GM12873 (cell line): ENCODE measurements at regions not wholly inside any gene's neighbourhood (a gene's known extent, or its start where the extent isn't known, plus 50 kb on each side); places are given as distances from the start of the nearest gene placed in this dataset.

Source experiments
- CTCF ChIP-seq: IDR thresholded peaks from 2 replicates; pipeline ENCODE4 v1.5.1; 2012; ENCODE audit warnings: low read depth, mild to moderate bottlenecking, moderate library complexity, low read length, control low read depth; ENCODE audit not compliant: insufficient read depth; ENCODE audit errors: missing control alignments

GRCh38 chr2:234594715-234595114, 97.8 kb upstream of the ARL4C start:
- TF ChIP-seq CTCF, result no peak

- no peak for TF ChIP-seq CTCF
These were observed 96.8 kb upstream of the ARL4C start for GRCh38 chr2:234593636-234594035.

- TF ChIP-seq CTCF, result no peak
These were observed 95.7 kb upstream of the ARL4C start for GRCh38 chr2:234592541-234592940.

- no peak for TF ChIP-seq CTCF
These were observed 93.2 kb upstream of the ARL4C start for GRCh38 chr2:234590076-234590475.

- no peak for TF ChIP-seq CTCF
These were observed 91.2 kb upstream of the ARL4C start for GRCh38 chr2:234588054-234588430.

GRCh38 chr2:234587341-234588053, 90.6 kb upstream of the ARL4C start:
- TF ChIP-seq CTCF, result no peak

- no peak for TF ChIP-seq CTCF
These were observed 86.5 kb upstream of the ARL4C start for GRCh38 chr2:234583331-234583730.
